ENCODE measurements at regions not wholly inside any gene's neighbourhood (a gene's known extent, or its start where the extent isn't known, plus 50 kb on each side); places are given as distances from the start of the nearest gene placed in this dataset.

DNA sequence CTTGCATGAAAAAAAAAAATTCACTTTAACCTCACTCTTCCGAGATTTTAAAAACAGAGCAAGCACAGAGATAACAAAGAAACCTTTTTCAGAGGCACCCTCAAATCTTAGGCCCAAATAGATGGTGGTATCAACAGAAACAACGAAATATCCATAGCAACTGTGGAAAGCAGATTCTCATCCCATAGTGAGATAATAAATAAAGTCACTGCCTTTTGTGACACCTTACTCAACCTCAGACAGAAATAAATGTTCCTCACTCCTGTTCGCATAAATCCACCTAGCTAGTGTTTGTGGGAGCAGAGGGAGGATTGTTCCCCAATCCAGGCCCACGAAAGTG is 60.9 kb upstream of the RTN4 start:
- Histone ChIP-seq H3K4me2 (ENCODE audit: low read length, poor library complexity, severe bottlenecking) (peak overlapping the region; percentile 6), H3K9me3 (ENCODE audit: control insufficient read depth, low read length) (no peaks in the 10 kb centered on the region), H3K27ac (ENCODE audit: low read length, poor library complexity, severe bottlenecking) (peak overlapping the region; percentile 93), H3K4ac (ENCODE audit: low read depth in 1 of 2, low read length in 2 of 2) (peak overlapping the region; percentile 76 to 95), H4K91ac (ENCODE audit: low read length) (peak overlapping the region; percentile 100), H2BK120ac (ENCODE audit: low read depth, low read length) (peak overlapping the region; percentile 100), H3K27me3 (ENCODE audit: control insufficient read depth in 1 of 2, insufficient read depth in 1 of 2, low read length in 2 of 2) (no peaks in the 10 kb centered on the region), H3K36me3 (ENCODE audit: control insufficient read depth in 1 of 2, insufficient read depth in 2 of 2, low read depth in 1 of 2, low read length in 2 of 2) (no peaks in the 10 kb centered on the region), H3K4me3 (ENCODE audit: insufficient read depth in 1 of 2, low read depth in 1 of 2, low read length in 2 of 2) (peak overlapping the region in 1 of 2 experiments; percentile 65), H3K14ac (ENCODE audit: low read length in 2 of 2) (no peak overlapping the region), H3K18ac (ENCODE audit: low read depth in 1 of 2, low read length in 2 of 2) (peak overlapping the region; percentile 92 to 100), H2AFZ (ENCODE audit: low read depth, low read length) (no peak overlapping the region), H3K9ac (ENCODE audit: low read length) (peak overlapping the region; percentile 84), H2BK5ac (ENCODE audit: low read depth, low read length, poor library complexity, severe bottlenecking) (peak overlapping the region; percentile 97), H3K79me1 (replicated peaks; ENCODE audit: low read length, poor library complexity, severe bottlenecking) (peaks cover 12% of the 10 kb centered on the region), H2BK12ac (ENCODE audit: low read length in 2 of 2) (peak overlapping the region; percentile 90 to 100), H4K8ac (ENCODE audit: low read length) (peak overlapping the region; percentile 99), H3K23ac (ENCODE audit: low read length in 2 of 2) (no peak overlapping the region), H2AK5ac (ENCODE audit: low read length, severe bottlenecking) (peak overlapping the region; percentile 96), H2BK15ac (ENCODE audit: low read depth, poor library complexity, severe bottlenecking) (peak overlapping the region; percentile 60), H3K4me1 (ENCODE audit: control insufficient read depth, insufficient read depth, low read depth, low read length) (peaks cover 33% of the 10 kb centered on the region)
- 57% methylated on average over 2 of the region's 4 CpGs for WGBS
- peak; percentile 59 for DNase-seq

DNA sequence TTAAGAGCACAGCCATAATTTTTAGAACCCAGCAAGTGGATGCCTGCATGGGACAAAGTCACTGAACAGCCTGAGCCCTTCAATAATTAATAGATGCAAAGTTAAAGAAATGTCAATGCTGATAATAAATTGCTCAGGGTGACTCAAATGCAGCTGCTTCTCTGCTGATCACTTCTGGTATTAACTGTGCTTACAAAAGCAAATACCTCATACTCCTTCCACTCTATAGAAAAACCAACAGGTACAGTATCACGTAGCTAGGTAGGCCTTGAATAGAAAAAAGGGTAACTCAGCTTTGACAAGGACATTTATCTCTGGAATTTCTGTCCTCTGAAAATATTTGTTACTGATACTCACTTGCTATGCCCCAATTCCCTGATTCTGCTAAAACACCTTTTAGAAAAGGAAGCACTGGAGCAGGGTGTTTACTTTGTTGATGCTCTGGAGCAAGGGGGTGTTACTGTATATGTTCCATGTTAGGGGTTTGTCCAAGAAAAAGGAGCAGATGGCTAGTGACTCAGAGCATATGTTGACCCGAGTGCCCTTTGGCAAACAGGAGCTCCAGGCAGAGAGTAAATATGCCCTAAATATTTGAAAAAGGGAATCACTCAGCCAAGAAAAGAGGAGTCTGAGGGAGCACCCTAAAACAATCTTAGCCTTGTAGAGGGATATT is 59.1 kb upstream of the RTN4 start:
- no peak overlapping the region for H2BK12ac ChIP-seq (ENCODE audit: low read length in 2 of 2)

DNA sequence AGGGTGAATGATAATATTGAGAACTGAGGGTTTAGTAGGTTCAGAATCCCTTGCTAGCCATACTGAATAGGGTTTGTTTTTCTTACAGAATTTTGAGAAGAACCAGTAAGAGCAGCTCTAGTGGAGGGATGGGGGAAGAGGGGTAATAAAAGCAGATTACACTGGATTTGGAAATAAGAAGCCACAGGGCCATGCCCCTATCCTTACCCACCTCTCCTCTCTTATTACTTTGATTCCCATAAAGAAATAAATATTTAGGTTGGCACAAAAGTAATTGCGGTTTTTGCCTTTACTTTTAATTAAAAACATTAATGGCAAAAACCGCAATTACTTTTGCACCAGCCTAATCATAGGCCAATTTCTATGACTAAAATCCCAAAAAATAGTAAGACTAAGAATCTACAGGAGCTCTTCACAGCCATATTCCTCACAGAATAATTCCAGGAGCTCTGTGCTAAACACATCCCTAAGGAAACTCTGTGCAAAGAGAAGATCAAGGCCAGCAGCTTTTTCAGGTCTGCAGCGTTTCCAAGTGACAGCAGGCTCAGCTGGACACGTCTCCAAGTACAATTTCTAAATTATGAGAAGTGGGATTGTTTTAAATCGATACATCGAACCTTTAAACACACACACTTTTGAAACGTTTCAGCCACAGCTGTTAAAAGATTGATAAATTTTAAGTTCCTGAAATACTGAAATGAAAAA is 58.4 kb upstream of the RTN4 start:
- WGBS, result 93% methylated on average over 2 of the region's 7 CpGs
- Histone ChIP-seq H2BK120ac (ENCODE audit: low read depth, low read length) (peak overlapping the region; percentile 57), H2BK12ac (ENCODE audit: low read length in 2 of 2) (peak overlapping the region in 1 of 2 experiments; percentile 98), H3K18ac (ENCODE audit: low read depth in 1 of 2, low read length in 2 of 2) (peak overlapping the region; percentile 35 to 75), H3K4me2 (ENCODE audit: low read length, poor library complexity, severe bottlenecking) (no peak overlapping the region), H3K4ac (ENCODE audit: low read depth in 1 of 2, low read length in 2 of 2) (peak overlapping the region in 1 of 2 experiments; percentile 90), H4K91ac (ENCODE audit: low read length) (peak overlapping the region; percentile 92), H2AFZ (ENCODE audit: low read depth, low read length) (no peak overlapping the region), H2BK15ac (ENCODE audit: low read depth, poor library complexity, severe bottlenecking) (no peak overlapping the region), H3K27me3 (ENCODE audit: control insufficient read depth in 1 of 2, insufficient read depth in 1 of 2, low read length in 2 of 2) (no peaks in the 10 kb centered on the region), H3K36me3 (ENCODE audit: control insufficient read depth in 1 of 2, insufficient read depth in 2 of 2, low read depth in 1 of 2, low read length in 2 of 2) (no peaks in the 10 kb centered on the region), H4K8ac (ENCODE audit: low read length) (no peak overlapping the region), H2BK5ac (ENCODE audit: low read depth, low read length, poor library complexity, severe bottlenecking) (peak overlapping the region; percentile 88), H3K9me3 (ENCODE audit: control insufficient read depth, low read length) (no peaks in the 10 kb centered on the region), H3K23ac (ENCODE audit: low read length in 2 of 2) (no peak overlapping the region), H3K9ac (ENCODE audit: low read length) (peak overlapping the region; percentile 48), H3K4me3 (ENCODE audit: insufficient read depth in 1 of 2, low read depth in 1 of 2, low read length in 2 of 2) (no peak overlapping the region), H3K14ac (ENCODE audit: low read length in 2 of 2) (no peak overlapping the region), H2AK5ac (ENCODE audit: low read length, severe bottlenecking) (peak overlapping the region; percentile 98), H3K27ac (ENCODE audit: low read length, poor library complexity, severe bottlenecking) (peak overlapping the region; percentile 78), H3K4me1 (ENCODE audit: control insufficient read depth, insufficient read depth, low read depth, low read length) (peaks cover 34% of the 10 kb centered on the region), H3K79me1 (replicated peaks; ENCODE audit: low read length, poor library complexity, severe bottlenecking) (peaks cover 10% of the 10 kb centered on the region)
- DNase-seq, result no peak

More for the DNA sequence above, 59.1 kb upstream of the RTN4 start:
- Histone ChIP-seq H2AK5ac (ENCODE audit: low read length, severe bottlenecking) (no peak overlapping the region), H3K14ac (ENCODE audit: low read length in 2 of 2) (no peak overlapping the region), H2AFZ (ENCODE audit: low read depth, low read length) (no peak overlapping the region), H2BK120ac (ENCODE audit: low read depth, low read length) (no peak overlapping the region), H3K4me1 (ENCODE audit: control insufficient read depth, insufficient read depth, low read depth, low read length) (peaks cover 35% of the 10 kb centered on the region), H3K18ac (ENCODE audit: low read depth in 1 of 2, low read length in 2 of 2) (no peak overlapping the region), H3K9ac (ENCODE audit: low read length) (peak overlapping the region; percentile 48), H3K4me2 (ENCODE audit: low read length, poor library complexity, severe bottlenecking) (no peak overlapping the region), H3K27me3 (ENCODE audit: control insufficient read depth in 1 of 2, insufficient read depth in 1 of 2, low read length in 2 of 2) (no peaks in the 10 kb centered on the region), H3K4ac (ENCODE audit: low read depth in 1 of 2, low read length in 2 of 2) (no peak overlapping the region), H3K4me3 (ENCODE audit: insufficient read depth in 1 of 2, low read depth in 1 of 2, low read length in 2 of 2) (no peak overlapping the region), H3K27ac (ENCODE audit: low read length, poor library complexity, severe bottlenecking) (peak overlapping the region; percentile 78), H4K8ac (ENCODE audit: low read length) (no peak overlapping the region), H3K9me3 (ENCODE audit: control insufficient read depth, low read length) (no peaks in the 10 kb centered on the region), H2BK15ac (ENCODE audit: low read depth, poor library complexity, severe bottlenecking) (no peak overlapping the region), H3K36me3 (ENCODE audit: control insufficient read depth in 1 of 2, insufficient read depth in 2 of 2, low read depth in 1 of 2, low read length in 2 of 2) (no peaks in the 10 kb centered on the region), H2BK5ac (ENCODE audit: low read depth, low read length, poor library complexity, severe bottlenecking) (no peak overlapping the region), H3K79me1 (replicated peaks; ENCODE audit: low read length, poor library complexity, severe bottlenecking) (peaks cover 10% of the 10 kb centered on the region), H4K91ac (ENCODE audit: low read length) (no peak overlapping the region), H3K23ac (ENCODE audit: low read length in 2 of 2) (no peak overlapping the region)
- peak; percentile 93 for DNase-seq
- 6% methylated on average over 2 of the region's 2 CpGs for WGBS

DNA sequence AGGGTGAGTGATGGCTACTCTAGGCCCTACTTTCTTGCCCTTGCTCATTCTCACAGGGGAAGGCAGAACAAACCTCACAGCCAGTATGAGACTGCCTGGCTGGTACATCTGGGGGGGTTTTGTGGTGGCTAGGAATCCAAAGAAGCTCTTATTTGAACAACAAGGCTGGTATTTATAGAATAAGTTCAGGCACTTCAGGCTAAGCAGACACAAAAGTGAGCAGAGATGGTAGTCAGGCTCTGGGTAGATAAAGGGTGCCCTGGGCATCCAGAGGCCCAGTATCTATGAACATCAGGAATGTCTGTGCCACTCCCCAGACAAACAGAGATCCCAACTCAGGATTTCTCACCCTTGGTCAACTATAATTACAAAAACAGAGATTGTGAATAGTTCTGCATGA is 57.2 kb upstream of the RTN4 start:
- peaks cover 4% of the 10 kb centered on the region for H3K79me1 ChIP-seq (replicated peaks; ENCODE audit: low read length, poor library complexity, severe bottlenecking)
- peak overlapping the region; percentile 57 for H2BK5ac ChIP-seq (ENCODE audit: low read depth, low read length, poor library complexity, severe bottlenecking)
- H3K36me3 ChIP-seq (ENCODE audit: control insufficient read depth in 1 of 2, insufficient read depth in 2 of 2, low read depth in 1 of 2, low read length in 2 of 2), result no peaks in the 10 kb centered on the region
- H3K4me2 ChIP-seq (ENCODE audit: low read length, poor library complexity, severe bottlenecking), result no peak overlapping the region
- peak overlapping the region; percentile 53 for H3K9ac ChIP-seq (ENCODE audit: low read length)
- H3K27ac ChIP-seq (ENCODE audit: low read length, poor library complexity, severe bottlenecking), result peak overlapping the region; percentile 78
- H2BK120ac ChIP-seq (ENCODE audit: low read depth, low read length), result no peak overlapping the region
- no peak overlapping the region for H2BK15ac ChIP-seq (ENCODE audit: low read depth, poor library complexity, severe bottlenecking)
- H3K4me1 ChIP-seq (ENCODE audit: control insufficient read depth, insufficient read depth, low read depth, low read length), result peaks cover 24% of the 10 kb centered on the region
- no peak overlapping the region for H2AFZ ChIP-seq (ENCODE audit: low read depth, low read length)
- no peaks in the 10 kb centered on the region for H3K9me3 ChIP-seq (ENCODE audit: control insufficient read depth, low read length)
- H3K4me3 ChIP-seq (ENCODE audit: insufficient read depth in 1 of 2, low read depth in 1 of 2, low read length in 2 of 2), result no peak overlapping the region
- no peak overlapping the region for H4K91ac ChIP-seq (ENCODE audit: low read length)
- H3K14ac ChIP-seq (ENCODE audit: low read length in 2 of 2), result no peak overlapping the region
- no peaks in the 10 kb centered on the region for H3K27me3 ChIP-seq (ENCODE audit: control insufficient read depth in 1 of 2, insufficient read depth in 1 of 2, low read length in 2 of 2)
- peak overlapping the region in 1 of 2 experiments; percentile 71 for H2BK12ac ChIP-seq (ENCODE audit: low read length in 2 of 2)
- no peak overlapping the region for H3K23ac ChIP-seq (ENCODE audit: low read length in 2 of 2)
- peak overlapping the region; percentile 34 to 69 for H3K18ac ChIP-seq (ENCODE audit: low read depth in 1 of 2, low read length in 2 of 2)
- peak overlapping the region; percentile 51 for H2AK5ac ChIP-seq (ENCODE audit: low read length, severe bottlenecking)
- H4K8ac ChIP-seq (ENCODE audit: low read length), result no peak overlapping the region
- DNase-seq, result peak; percentile 75
- peak overlapping the region; percentile 46 to 91 for H3K4ac ChIP-seq (ENCODE audit: low read depth in 1 of 2, low read length in 2 of 2)

Data from mesenchymal stem cell (in vitro differentiated cells and primary cell).